PFSK-1 (cell line): ENCODE measurements at regions not wholly inside any gene's neighbourhood (a gene's known extent, or its start where the extent isn't known, plus 50 kb on each side); places are given as distances from the start of the nearest gene placed in this dataset.

Source experiments
- FOXP2 ChIP-seq: optimal IDR thresholded peaks from 2 replicates; pipeline ENCODE3; 2011; ENCODE audit warnings: borderline replicate concordance, control low read depth, inconsistent platforms; ENCODE audit not compliant: insufficient read depth; ENCODE audit errors: extremely low read length, extremely low read depth
- POLR2AphosphoS5 ChIP-seq: IDR thresholded peaks from 2 replicates; pipeline ENCODE4 v1.6.1; 2012; ENCODE audit warnings: low read depth, mild to moderate bottlenecking, control low read depth, low read length, moderate library complexity
- REST ChIP-seq, 2 experiments: IDR thresholded peaks; 2 replicates each; pipeline versions ENCODE4 v1.6.1 to v1.8.0; 2011 to 2012; ENCODE audit warnings: low read depth in 2 of 2, low read length in 2 of 2, control low read depth in 1 of 2, inconsistent platforms in 1 of 2, mild to moderate bottlenecking in 1 of 2, moderate library complexity in 1 of 2; ENCODE audit not compliant: insufficient read depth in 1 of 2
- SIN3A ChIP-seq: IDR thresholded peaks from 2 replicates; pipeline ENCODE4 v1.6.1; 2012; ENCODE audit warnings: mild to moderate bottlenecking, low read length, moderate library complexity, borderline replicate concordance; ENCODE audit not compliant: insufficient read depth
- TAF1 ChIP-seq: IDR thresholded peaks from 2 replicates; pipeline ENCODE4 v1.6.1; 2012; ENCODE audit warnings: low read length, control low read depth, borderline replicate concordance; ENCODE audit not compliant: insufficient read depth

- TF ChIP-seq FOXP2 (no peak), POLR2AphosphoS5 (no peak)
Measured at GRCh38 chr3:72405943-72406566, 442.2 kb downstream of the SHQ1 start.

DNA sequence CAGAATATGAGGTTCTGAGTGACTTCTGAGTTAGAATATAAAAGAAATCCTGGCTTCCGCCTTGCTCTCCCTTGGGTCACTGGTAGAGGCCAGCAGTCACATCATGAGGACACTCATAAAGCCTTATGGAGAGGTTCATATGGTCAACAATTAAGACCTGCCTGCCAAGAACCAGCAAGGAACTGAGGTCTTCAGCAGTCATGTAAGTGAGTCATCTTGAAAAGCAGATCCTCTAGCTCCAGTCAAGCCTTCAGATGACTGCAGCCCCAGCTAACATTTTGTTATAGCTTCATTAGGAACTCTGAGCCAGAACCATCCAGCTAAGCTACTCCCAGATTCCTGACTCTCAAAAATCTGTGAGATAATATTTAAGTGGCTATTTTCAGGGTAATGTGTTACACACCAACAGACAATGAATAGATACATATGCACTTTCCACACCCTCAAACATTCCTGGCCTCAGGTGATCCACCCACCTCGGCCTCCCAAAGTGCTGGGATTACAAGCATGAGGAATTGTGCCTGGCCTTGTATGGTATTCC is 447.2 kb downstream of the SHQ1 start:
- no peak for TF ChIP-seq REST (IDR thresholded peaks at IDR 0.05; ENCODE audit: insufficient read depth in 1 of 2, low read depth in 2 of 2, low read length in 2 of 2)
- no peak for TF ChIP-seq FOXP2
- no peak for TF ChIP-seq POLR2AphosphoS5
- no peak for TF ChIP-seq TAF1

GRCh38 chr3:72398781-72399180 is 449.5 kb downstream of the SHQ1 start:
- TF ChIP-seq REST (IDR thresholded peaks at IDR 0.05; ENCODE audit: insufficient read depth in 1 of 2, low read depth in 2 of 2, low read length in 2 of 2) (no peak), SIN3A (no peak), FOXP2 (no peak), TAF1 (no peak), POLR2AphosphoS5 (no peak)

GRCh38 chr3:72397586-72397985 is 450.7 kb downstream of the SHQ1 start:
- TF ChIP-seq REST (IDR thresholded peaks at IDR 0.05; ENCODE audit: insufficient read depth in 1 of 2, low read depth in 2 of 2, low read length in 2 of 2) (peak; percentile 77 to 90), SIN3A (no peak), POLR2AphosphoS5 (no peak), TAF1 (no peak), FOXP2 (no peak)

DNA sequence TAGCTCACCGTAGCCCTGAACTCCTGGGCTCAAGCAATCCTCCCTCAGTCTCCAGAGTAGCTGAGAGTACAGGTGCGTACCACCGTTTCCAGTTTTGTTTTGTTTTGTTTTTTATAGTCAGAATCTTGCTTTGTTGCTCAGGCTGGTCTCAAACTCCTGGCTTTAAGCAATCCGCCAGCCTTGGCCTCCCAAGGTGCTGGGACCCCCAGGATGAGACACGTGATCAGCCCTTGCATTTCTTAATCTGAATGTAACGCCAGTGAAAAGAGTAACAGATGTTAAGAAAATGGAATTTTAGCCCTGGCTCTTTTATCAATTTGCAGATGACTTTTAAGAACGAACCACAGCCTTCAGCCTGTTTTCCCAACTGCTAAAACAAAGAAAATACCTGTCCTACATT is 451.3 kb downstream of the SHQ1 start:
- no peak for TF ChIP-seq FOXP2
- no peak for TF ChIP-seq TAF1
- TF ChIP-seq SIN3A: no peak
- TF ChIP-seq REST (IDR thresholded peaks at IDR 0.05; ENCODE audit: insufficient read depth in 1 of 2, low read depth in 2 of 2, low read length in 2 of 2): no peak
- TF ChIP-seq POLR2AphosphoS5: no peak
